ENCODE measurements at regions not wholly inside any gene's neighbourhood (a gene's known extent, or its start where the extent isn't known, plus 50 kb on each side); places are given as distances from the start of the nearest gene placed in this dataset.

GRCh38 chr2:180618570-180618969 is 361.8 kb upstream of the UBE2E3 start:
- no peaks in the 10 kb centered on the region for H3K27me3 Mint-ChIP-seq (ENCODE audit: insufficient read depth, unreplicated experiment)
- H3K36me3 Mint-ChIP-seq (ENCODE audit: insufficient read depth, unreplicated experiment) = no peaks in the 10 kb centered on the region
- H3K4me3 Mint-ChIP-seq (ENCODE audit: unreplicated experiment) = no peak overlapping the region
- no TSS peak for BruUV-seq (replicated peaks)
- TF ChIP-seq CTCF (IDR thresholded peaks at IDR 0.05; ENCODE audit: unreplicated experiment) = no peak
- H3K9me3 Mint-ChIP-seq (ENCODE audit: unreplicated experiment) = no peaks in the 10 kb centered on the region
- intact Hi-C loops (cut with micrococcal nuclease) = no loop called here
- POLR2A ChIA-PET = interaction anchor here (0.9 kb wide), 1 partner anchor 9 kb away, joined by 3 read pairs; no protein-coding TSS in a partner anchor
- CTCF ChIA-PET = no interaction called here
- H3K27ac Mint-ChIP-seq (ENCODE audit: low read depth, unreplicated experiment) = no peak overlapping the region
- peaks cover 11% of the 10 kb centered on the region for H3K4me1 Mint-ChIP-seq (ENCODE audit: insufficient read depth, unreplicated experiment)
- no peak for DNase-seq (ENCODE audit: unreplicated experiment)

GRCh38 chr2:180614776-180615175 is 365.6 kb upstream of the UBE2E3 start:
- Mint-ChIP-seq H3K36me3 (ENCODE audit: insufficient read depth, unreplicated experiment) (no peaks in the 10 kb centered on the region), H3K4me1 (ENCODE audit: insufficient read depth, unreplicated experiment) (no peaks in the 10 kb centered on the region), H3K27ac (ENCODE audit: low read depth, unreplicated experiment) (no peak overlapping the region), H3K4me3 (ENCODE audit: unreplicated experiment) (no peak overlapping the region), H3K27me3 (ENCODE audit: insufficient read depth, unreplicated experiment) (no peaks in the 10 kb centered on the region), H3K9me3 (ENCODE audit: unreplicated experiment) (no peaks in the 10 kb centered on the region)
- no TSS peak for BruUV-seq (replicated peaks)
- TF ChIP-seq CTCF (IDR thresholded peaks at IDR 0.05; ENCODE audit: unreplicated experiment) = no peak
- intact Hi-C loops (cut with micrococcal nuclease) = no loop called here
- ChIA-PET POLR2A (no interaction called here), CTCF (no interaction called here)
- no peak for DNase-seq (ENCODE audit: unreplicated experiment)

- Mint-ChIP-seq H3K27me3 (ENCODE audit: insufficient read depth, unreplicated experiment) (no peaks in the 10 kb centered on the region), H3K9me3 (ENCODE audit: unreplicated experiment) (no peaks in the 10 kb centered on the region), H3K4me3 (ENCODE audit: unreplicated experiment) (no peak overlapping the region), H3K36me3 (ENCODE audit: insufficient read depth, unreplicated experiment) (no peaks in the 10 kb centered on the region), H3K4me1 (ENCODE audit: insufficient read depth, unreplicated experiment) (no peaks in the 10 kb centered on the region), H3K27ac (ENCODE audit: low read depth, unreplicated experiment) (no peak overlapping the region)
- TF ChIP-seq CTCF (IDR thresholded peaks at IDR 0.05; ENCODE audit: unreplicated experiment) = no peak
- intact Hi-C loops (cut with micrococcal nuclease) = loop anchor here (10.0 kb wide), 1 partner anchor 375 kb away; the partner anchor contains the start of gene UBE2E3
- ChIA-PET CTCF (no interaction called here), POLR2A (interaction anchor here (0.5 to 1.4 kb wide), 3 partner anchors 9 to 608 kb away, joined by 3 read pairs; no protein-coding TSS in a partner anchor)
- no peak for DNase-seq (ENCODE audit: unreplicated experiment)
- BruUV-seq (replicated peaks) = no TSS peak
These were observed 370.6 kb upstream of the UBE2E3 start for GRCh38 chr2:180609626-180610340.

- ChIA-PET POLR2A (interaction anchor here (0.6 kb wide), 1 partner anchor 56 kb away, joined by 3 read pairs; no protein-coding TSS in a partner anchor), CTCF (interaction anchor here (0.6 kb wide), 3 partner anchors 250 to 416 kb away, joined by 3 read pairs; no protein-coding TSS in a partner anchor)
- H3K9me3 Mint-ChIP-seq (ENCODE audit: unreplicated experiment) = no peaks in the 10 kb centered on the region
- H3K4me1 Mint-ChIP-seq (ENCODE audit: insufficient read depth, unreplicated experiment) = no peaks in the 10 kb centered on the region
- BruUV-seq (replicated peaks) = no TSS peak
- no peaks in the 10 kb centered on the region for H3K27me3 Mint-ChIP-seq (ENCODE audit: insufficient read depth, unreplicated experiment)
- H3K4me3 Mint-ChIP-seq (ENCODE audit: unreplicated experiment) = no peak overlapping the region
- DNase-seq (ENCODE audit: unreplicated experiment) = no peak
- TF ChIP-seq CTCF (IDR thresholded peaks at IDR 0.05; ENCODE audit: unreplicated experiment) = no peak
- H3K27ac Mint-ChIP-seq (ENCODE audit: low read depth, unreplicated experiment) = no peak overlapping the region
- no peaks in the 10 kb centered on the region for H3K36me3 Mint-ChIP-seq (ENCODE audit: insufficient read depth, unreplicated experiment)
- intact Hi-C loops (cut with micrococcal nuclease) = loop anchor here (10.0 kb wide), 1 partner anchor 377 kb away; the partner anchor contains the start of gene UBE2E3
These were observed 372.8 kb upstream of the UBE2E3 start for GRCh38 chr2:180607514-180608049.
